D721Med (cell line): ENCODE measurements at regions not wholly inside any gene's neighbourhood (a gene's known extent, or its start where the extent isn't known, plus 50 kb on each side); places are given as distances from the start of the nearest gene placed in this dataset.

Experiments used
- DNase-seq: peaks from one replicate; pipeline ENCODE4 v3.0.0; 2011; ENCODE audit warnings: low spot score; ENCODE audit not compliant: insufficient read length
- FAIRE-seq: peaks from 2 replicates; lab custom pipeline; 2011; peaks lifted over from hg19 to GRCh38; lab: Jason Lieb, UNC
- TF ChIP-seq, protein P1 (sequence below): IDR thresholded peaks from 2 replicates; pipeline ENCODE4 v1.5.1; 2012; ENCODE audit warnings: mild to moderate bottlenecking, control low read depth; ENCODE audit not compliant: insufficient read depth; ENCODE audit errors: missing control alignments

- TF ChIP-seq, protein P1, sequence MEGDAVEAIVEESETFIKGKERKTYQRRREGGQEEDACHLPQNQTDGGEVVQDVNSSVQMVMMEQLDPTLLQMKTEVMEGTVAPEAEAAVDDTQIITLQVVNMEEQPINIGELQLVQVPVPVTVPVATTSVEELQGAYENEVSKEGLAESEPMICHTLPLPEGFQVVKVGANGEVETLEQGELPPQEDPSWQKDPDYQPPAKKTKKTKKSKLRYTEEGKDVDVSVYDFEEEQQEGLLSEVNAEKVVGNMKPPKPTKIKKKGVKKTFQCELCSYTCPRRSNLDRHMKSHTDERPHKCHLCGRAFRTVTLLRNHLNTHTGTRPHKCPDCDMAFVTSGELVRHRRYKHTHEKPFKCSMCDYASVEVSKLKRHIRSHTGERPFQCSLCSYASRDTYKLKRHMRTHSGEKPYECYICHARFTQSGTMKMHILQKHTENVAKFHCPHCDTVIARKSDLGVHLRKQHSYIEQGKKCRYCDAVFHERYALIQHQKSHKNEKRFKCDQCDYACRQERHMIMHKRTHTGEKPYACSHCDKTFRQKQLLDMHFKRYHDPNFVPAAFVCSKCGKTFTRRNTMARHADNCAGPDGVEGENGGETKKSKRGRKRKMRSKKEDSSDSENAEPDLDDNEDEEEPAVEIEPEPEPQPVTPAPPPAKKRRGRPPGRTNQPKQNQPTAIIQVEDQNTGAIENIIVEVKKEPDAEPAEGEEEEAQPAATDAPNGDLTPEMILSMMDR = no peak
- FAIRE-seq = no peak
- no peak for DNase-seq
These were observed 55.9 kb upstream of the RALGAPA2 start for GRCh38 chr20:20768202-20768815.

GRCh38 chr20:20765696-20766365, 53.4 kb upstream of the RALGAPA2 start:
- DNase-seq (no peak), FAIRE-seq (no peak)
- TF ChIP-seq, protein P1 = no peak

- FAIRE-seq = no peak
- DNase-seq = no peak
- TF ChIP-seq, protein P1 = no peak
These were observed 51.2 kb upstream of the RALGAPA2 start for GRCh38 chr20:20763650-20764049.
